Endothelial cell (in vitro differentiated cells): ENCODE measurements at regions not wholly inside any gene's neighbourhood (a gene's known extent, or its start where the extent isn't known, plus 50 kb on each side); places are given as distances from the start of the nearest gene placed in this dataset.

Experiments
- DNase-seq: peaks from one replicate; pipeline ENCODE4 v3.0.0; 2021; ENCODE audit warnings: low spot score
- H3K27ac Mint-ChIP-seq: one replicate; pipeline ENCODE4 v1.8.0; 2021; ENCODE audit warnings: mixed read lengths, inconsistent platforms; ENCODE audit not compliant: unreplicated experiment
- H3K27me3 Mint-ChIP-seq: one replicate; pipeline ENCODE4 v1.8.0; 2021; ENCODE audit warnings: mild to moderate bottlenecking, moderate library complexity, mixed read lengths, inconsistent platforms; ENCODE audit not compliant: unreplicated experiment
- H3K36me3 Mint-ChIP-seq: one replicate; pipeline ENCODE4 v1.8.0; 2021; ENCODE audit warnings: mild to moderate bottlenecking, low read depth, mixed read lengths, inconsistent platforms; ENCODE audit not compliant: unreplicated experiment
- H3K4me1 Mint-ChIP-seq: one replicate; pipeline ENCODE4 v1.8.0; 2021; ENCODE audit warnings: mild to moderate bottlenecking, mixed read lengths, inconsistent platforms; ENCODE audit not compliant: unreplicated experiment
- H3K4me3 Mint-ChIP-seq: one replicate; pipeline ENCODE4 v1.8.0; 2021; ENCODE audit warnings: mild to moderate bottlenecking, mixed read lengths, inconsistent platforms; ENCODE audit not compliant: unreplicated experiment
- H3K9me3 Mint-ChIP-seq: one replicate; pipeline ENCODE4 v1.8.0; 2021; ENCODE audit warnings: mixed read lengths, inconsistent platforms; ENCODE audit not compliant: unreplicated experiment
- CTCF ChIP-seq: fragments of 200-600 bp; sonication (generic); IDR thresholded peaks from one replicate; pipeline ENCODE4 v1.5.0; 2021; ENCODE audit warnings: antibody characterized with exemption; ENCODE audit not compliant: unreplicated experiment

- Mint-ChIP-seq H3K36me3 (peaks cover 3% of the 10 kb centered on the region), H3K4me1 (no peaks in the 10 kb centered on the region), H3K27me3 (peaks cover 3% of the 10 kb centered on the region), H3K4me3 (no peak overlapping the region), H3K9me3 (no peaks in the 10 kb centered on the region), H3K27ac (no peak overlapping the region)
- no peak for DNase-seq
- TF ChIP-seq CTCF, result no peak
These were observed 239.2 kb downstream of the GPAM start for GRCh38 chr10:111944331-111944730.

- no peak for TF ChIP-seq CTCF
- no peak overlapping the region for H3K27ac Mint-ChIP-seq
- no peak overlapping the region for H3K4me3 Mint-ChIP-seq
- H3K4me1 Mint-ChIP-seq, result no peaks in the 10 kb centered on the region
- H3K36me3 Mint-ChIP-seq, result no peaks in the 10 kb centered on the region
- no peaks in the 10 kb centered on the region for H3K9me3 Mint-ChIP-seq
- DNase-seq, result no peak
- no peaks in the 10 kb centered on the region for H3K27me3 Mint-ChIP-seq
These were observed 229.6 kb downstream of the GPAM start for GRCh38 chr10:111953949-111954348.

- no peaks in the 10 kb centered on the region for H3K9me3 Mint-ChIP-seq
- no peak for TF ChIP-seq CTCF
- H3K36me3 Mint-ChIP-seq, result no peaks in the 10 kb centered on the region
- no peaks in the 10 kb centered on the region for H3K27me3 Mint-ChIP-seq
- no peaks in the 10 kb centered on the region for H3K4me1 Mint-ChIP-seq
- H3K27ac Mint-ChIP-seq, result no peak overlapping the region
- no peak for DNase-seq
- H3K4me3 Mint-ChIP-seq, result no peak overlapping the region
These were observed 229.2 kb downstream of the GPAM start for GRCh38 chr10:111954386-111954785.

GRCh38 chr10:111956841-111957240, 226.7 kb downstream of the GPAM start:
- no peak for TF ChIP-seq CTCF
- no peak overlapping the region for H3K27ac Mint-ChIP-seq

GRCh38 chr10:111962951-111963350, 220.6 kb downstream of the GPAM start:
- H3K4me1 Mint-ChIP-seq, result no peaks in the 10 kb centered on the region
- H3K27ac Mint-ChIP-seq, result no peak overlapping the region
- no peak for TF ChIP-seq CTCF

More at GRCh38 chr10:111956841-111957240, 226.7 kb downstream of the GPAM start:
- Mint-ChIP-seq H3K27me3 (no peaks in the 10 kb centered on the region), H3K9me3 (no peaks in the 10 kb centered on the region), H3K4me1 (no peaks in the 10 kb centered on the region), H3K4me3 (no peak overlapping the region), H3K36me3 (no peaks in the 10 kb centered on the region)
- DNase-seq, result no peak

More at GRCh38 chr10:111962951-111963350, 220.6 kb downstream of the GPAM start:
- no peaks in the 10 kb centered on the region for H3K27me3 Mint-ChIP-seq
- no peaks in the 10 kb centered on the region for H3K9me3 Mint-ChIP-seq
- no peaks in the 10 kb centered on the region for H3K36me3 Mint-ChIP-seq
- no peak overlapping the region for H3K4me3 Mint-ChIP-seq
- DNase-seq, result no peak
